DMS114 treated with DMSO at 0.1 percent for 48 hours (cell line): ENCODE measurements at regions not wholly inside any gene's neighbourhood (a gene's known extent, or its start where the extent isn't known, plus 50 kb on each side); places are given as distances from the start of the nearest gene placed in this dataset.
A peak's percentile ranks its signal among the peaks of the same experiment; 100 is the strongest.
"Not testable (repeated sequence)": the region's sequence is repeated elsewhere in the genome, so short reads cannot be mapped to it uniquely, and the experiment has no call there.

ENCODE experiments used
- DNase-seq: peaks from one replicate; lab custom pipeline; 2025; ENCODE audit not compliant: unreplicated experiment; lab: John Stamatoyannopoulos, UW

DNA sequence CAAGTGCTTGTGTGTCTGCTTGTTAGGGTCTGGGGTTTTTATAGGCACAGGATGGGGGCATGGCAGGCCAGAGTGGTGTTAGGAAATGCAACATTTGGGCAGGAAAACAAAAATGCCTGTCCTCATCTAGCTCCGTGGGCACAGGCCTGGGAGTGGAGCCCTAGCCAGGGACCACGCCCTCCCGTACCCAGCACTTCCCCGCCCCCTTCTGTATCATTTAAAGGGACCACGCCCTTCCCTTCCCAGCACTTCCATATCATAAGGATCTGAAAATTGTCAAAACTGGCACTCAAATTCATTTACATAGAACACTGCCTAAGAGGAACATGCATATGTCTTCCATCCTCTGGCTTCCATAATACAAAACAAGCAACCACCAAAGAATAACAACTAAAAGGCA lies 185.8 kb downstream of the B3GLCT start:
- no peak for DNase-seq

DNA sequence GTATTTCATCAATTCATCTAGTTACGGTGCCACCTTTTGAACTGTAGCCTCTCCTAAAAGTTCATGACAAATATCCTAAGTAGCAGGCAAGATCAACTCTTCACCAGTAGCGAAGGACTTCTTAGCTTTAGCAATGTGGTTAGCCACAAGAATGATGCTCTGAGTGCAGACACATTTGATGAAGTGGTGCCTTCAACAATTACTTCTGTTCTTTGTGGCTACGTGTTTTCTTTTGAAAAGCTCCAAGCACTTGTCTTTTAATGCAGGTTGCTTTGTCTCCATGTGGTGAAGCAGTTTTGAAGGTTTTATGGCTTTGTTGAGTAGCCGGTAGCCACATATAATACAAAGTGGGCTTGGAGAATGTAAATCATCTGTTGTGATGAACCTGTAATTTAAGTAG lies 194.7 kb downstream of the B3GLCT start:
- DNase-seq, result no peak

DNA sequence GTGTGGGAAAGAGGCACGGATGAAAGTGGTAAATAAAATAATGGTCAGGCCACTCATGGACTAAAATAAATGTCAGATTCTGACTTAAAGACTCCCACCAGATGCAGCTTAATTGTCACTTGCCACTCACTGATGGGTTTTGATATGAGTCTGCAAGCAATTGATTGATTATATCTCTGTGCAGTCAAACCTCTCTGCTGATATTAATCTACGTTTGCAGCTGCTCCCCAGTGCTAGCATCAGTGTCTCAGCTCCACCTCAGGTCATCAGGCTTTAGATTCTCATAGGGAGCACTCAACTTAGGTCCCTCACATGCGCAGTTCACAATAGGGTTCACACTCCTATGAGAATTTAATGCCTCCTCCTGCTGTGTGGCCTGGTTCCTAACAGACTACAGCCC lies 195.3 kb downstream of the B3GLCT start:
- no peak for DNase-seq

DNA sequence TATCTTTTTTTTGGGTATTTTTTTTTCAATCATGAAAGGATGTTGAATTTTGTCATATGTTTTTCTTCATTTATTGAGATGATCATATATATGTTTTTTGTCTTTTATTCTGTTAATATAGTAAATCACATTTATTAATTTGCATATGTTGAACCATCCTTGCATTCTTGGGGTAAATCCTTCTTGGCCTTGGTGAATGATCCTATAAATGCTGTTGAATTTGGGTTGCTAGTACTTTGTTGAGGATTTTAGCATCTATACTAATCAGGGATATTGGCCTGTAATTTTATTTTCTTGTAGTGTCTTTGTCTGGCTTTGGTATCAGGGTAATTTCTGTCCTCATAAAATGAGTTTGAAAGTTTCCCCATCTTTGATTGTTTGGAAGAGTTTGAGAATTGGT lies 199.9 kb downstream of the B3GLCT start:
- DNase-seq, result no peak

DNA sequence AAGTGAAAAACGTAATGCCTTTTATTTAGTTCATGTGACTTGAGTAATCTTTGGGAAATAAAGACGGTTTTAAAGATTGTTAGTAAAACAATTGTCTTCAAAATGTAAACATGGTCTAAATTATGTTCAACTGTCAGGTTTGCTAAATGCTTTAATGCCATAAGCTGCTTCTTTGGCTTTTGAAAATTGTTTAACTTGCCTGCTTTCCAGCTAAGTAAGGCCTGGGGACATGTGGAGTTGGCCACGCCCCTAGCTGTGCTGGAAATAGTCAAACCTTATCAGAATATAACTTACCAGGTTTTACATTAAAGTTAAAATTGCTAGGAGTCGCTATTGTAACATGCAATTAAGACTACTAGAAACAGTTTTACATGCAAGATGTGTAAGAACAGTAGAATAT lies 203.9 kb downstream of the B3GLCT start:
- not testable (repeated sequence) for DNase-seq

DNA sequence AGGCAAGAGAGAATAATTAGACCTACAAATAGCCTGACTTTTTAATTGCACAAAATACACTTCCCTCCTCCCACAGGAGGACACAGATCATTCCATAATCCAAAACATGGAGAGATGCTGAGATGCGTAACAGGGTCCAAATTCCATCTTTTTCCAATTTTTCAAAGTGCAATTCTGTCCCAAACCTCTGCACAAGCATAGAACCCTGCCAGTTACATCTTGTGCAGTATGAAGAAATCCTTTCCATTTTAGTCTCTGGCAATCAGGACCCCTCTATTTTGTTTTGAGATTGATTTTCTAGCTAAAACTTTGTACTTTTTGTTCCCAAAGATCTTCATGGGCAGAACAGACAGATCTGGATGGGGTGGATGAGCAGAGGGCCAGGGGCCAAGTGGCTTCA lies 209.2 kb downstream of the B3GLCT start:
- DNase-seq, result no peak

DNA sequence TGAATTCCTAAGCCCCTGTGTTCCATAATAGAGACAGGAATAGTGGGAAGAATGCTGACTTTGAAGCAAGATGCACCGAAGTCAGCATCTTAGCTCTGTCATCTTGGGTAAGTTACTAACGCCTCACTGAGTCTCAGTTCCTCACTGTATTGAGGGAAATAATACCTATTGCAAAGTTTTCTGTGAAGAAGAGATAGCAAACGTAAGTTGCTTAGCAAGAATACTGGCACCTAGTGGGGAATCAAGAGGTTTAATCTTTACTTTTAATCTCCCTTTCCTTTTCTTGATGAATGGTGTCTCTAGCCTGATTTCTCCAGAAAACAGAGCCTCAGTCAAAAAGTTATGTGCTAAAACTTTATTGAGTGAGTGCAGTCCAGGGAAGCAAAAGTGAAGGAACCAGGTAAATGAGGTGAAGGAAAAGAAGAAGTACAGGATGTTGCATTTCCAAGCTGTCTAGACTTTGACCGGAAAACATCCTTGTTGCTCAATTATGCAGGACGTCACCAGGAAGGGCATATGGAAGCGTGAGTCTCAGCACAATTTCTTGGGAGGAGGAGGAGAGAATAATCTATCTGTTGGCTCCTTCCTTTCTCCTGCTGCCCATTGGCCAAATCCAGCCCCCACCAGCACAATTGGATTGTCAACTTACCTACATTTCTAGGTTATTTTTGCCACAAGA lies 210.0 kb downstream of the B3GLCT start:
- no peak for DNase-seq

DNA sequence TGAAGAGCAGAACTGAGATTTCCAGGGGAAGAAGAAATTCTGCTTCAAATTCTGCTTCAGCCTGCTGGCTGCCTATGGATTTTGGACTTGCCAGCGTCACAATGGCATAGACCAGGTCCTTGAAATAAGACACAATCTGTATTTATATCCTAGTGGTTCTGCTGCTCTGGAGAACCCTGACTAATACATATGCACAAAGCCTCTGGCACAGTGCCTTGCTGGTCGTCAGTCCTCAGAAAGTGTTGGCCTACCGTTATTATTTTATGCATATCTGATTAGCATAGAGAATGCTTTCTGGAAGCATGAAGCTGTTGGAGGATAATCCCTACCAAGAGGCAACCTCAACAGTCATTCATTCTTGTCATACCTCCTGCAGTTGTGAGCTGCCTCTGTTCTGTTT lies 213.7 kb downstream of the B3GLCT start:
- no peak for DNase-seq

DNA sequence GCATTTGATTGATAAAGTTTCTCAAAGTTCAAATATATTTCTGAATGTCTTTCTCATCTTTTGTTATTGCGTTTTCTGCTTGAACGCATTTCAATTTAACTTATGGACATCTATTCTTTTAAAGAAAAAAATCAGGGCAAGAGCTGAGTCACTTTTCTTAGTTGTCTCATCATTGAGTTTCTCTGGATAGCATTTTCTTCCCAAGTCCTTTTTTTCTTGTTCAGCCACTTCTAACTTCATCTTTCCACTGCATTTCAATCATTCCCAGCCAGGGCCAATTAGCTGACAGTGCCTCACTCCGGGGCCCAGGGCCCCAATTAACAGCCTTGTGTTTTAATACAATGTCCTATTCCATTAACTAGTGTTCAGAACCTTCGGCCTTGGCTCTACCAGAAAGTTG lies 216.3 kb downstream of the B3GLCT start:
- DNase-seq, result no peak

DNA sequence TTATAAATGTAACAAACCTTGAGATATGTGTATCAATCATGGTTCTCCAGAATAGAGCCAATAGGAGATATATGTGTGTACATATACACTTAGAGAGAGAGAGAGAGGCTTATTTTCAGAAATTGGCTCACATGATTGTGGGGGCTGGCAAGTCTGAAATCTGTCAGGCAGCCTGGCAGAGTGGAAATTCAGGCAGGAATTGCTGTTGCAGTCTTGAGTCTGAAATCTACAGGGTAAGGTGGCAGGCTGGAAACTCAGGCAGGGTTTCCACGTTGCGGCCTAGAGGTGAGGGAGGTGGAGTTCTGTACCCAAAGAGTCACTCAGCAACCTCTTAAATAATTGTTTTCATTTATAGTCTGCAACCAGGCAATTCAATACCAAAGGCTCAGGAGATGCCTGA lies 218.4 kb downstream of the B3GLCT start:
- no peak for DNase-seq

DNA sequence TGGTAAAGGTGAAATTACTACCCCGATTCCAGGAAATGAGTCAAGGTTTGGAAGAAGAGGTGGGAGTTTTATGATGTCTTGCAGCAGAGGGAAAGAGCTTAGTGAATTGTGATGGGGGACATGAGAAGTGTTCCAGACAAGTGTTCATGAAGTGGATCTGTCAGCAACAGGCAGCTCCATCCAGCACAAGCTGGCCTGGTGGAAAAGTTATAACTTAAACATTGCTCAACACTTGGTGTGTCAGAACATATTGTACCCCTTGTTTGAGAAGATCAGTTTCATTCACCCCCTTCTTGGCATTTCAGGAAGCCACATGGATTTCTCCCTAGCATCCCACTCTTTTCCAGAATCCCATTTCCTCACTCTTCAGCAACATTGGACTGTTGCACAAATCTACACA lies 222.0 kb downstream of the B3GLCT start:
- no peak for DNase-seq

DNA sequence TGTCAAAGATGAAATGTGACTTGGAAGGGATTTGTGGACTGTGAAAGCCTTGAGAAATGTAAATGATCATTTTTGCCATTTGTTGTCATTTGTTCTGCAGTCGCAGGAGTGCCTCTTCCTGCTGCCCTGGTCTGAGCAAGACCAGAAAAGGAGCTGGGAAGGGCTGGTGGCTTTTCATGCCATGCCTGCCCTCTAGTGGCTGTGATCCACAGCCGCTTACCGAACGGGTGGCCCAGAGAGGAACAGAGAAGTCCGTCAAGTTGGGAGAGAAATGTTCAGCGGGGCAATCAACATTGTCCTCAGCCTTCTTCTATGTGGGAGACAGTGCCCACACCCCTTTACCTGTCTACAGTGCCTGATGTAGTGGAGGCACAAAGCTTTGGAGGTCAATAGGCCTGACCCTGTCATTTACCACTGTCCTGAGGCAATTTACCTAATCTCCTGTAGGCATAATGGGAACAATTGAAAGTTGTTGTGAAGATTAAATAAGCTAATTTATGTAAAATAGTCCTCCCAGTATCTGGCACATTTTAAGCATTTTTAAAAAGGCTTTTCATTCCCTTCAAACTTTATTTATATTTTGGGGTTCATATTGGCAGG lies 224.5 kb downstream of the B3GLCT start:
- peak; percentile 57 for DNase-seq

DNA sequence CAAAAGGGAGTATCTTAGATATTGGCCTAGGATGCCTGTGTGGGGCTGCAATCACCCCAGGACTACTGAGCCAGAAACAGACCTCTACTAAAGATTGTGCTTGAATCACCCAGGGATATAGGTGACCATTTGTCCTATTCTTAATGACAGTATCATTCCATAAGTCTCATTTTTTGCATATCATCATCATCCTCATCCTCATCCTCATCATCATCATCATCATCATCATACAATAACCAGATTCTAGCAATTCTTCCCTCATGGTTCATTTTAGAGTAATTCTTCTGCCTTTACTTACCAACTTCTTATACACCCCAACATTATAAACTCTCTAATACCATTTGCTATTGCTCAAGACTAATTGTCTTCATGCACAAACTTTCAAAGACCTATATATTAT lies 226.6 kb downstream of the B3GLCT start:
- no peak for DNase-seq

DNA sequence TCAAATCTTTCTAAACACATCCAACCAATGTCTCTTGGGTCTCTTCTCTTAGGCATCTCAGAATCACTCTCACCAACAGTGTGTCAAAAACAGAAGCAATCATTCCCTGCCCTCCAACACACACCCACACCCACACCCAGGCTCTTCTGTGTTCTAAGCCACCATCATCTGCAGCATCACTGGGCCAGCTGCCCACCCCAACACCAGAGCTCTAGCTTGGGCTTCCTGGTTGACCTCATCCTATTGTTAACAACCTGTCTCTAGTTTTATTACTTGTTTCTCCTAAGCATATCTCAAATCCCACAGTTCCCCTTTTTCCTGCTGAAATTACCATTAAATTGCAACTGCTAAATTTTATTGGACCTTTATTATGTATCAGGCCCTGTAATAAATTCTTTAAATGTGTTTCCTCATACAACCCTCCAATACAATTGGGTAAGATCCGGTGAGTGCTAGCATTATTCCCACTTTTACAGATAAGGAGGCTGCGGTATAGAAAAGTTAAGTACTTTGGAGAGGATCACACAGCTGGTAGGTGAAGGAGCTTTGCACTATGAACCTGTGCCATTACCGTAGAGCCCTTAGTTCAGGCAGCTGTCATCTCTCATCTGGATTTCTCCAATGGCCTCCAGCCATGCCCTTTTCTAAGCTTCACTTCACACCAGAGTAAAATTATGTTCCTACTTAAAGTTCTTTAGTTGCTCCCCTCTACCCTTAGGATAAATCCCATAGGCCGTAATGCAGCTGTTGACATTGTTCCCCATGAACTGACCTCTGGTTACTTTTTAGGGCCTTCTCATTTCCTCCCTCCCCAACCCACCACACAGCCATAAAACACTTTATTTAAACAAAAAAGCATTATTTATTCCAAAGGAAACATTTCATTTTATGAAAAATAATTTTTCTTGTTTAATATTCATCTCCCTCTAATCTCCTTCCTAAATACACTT lies 227.7 kb downstream of the B3GLCT start:
- DNase-seq, result no peak

DNA sequence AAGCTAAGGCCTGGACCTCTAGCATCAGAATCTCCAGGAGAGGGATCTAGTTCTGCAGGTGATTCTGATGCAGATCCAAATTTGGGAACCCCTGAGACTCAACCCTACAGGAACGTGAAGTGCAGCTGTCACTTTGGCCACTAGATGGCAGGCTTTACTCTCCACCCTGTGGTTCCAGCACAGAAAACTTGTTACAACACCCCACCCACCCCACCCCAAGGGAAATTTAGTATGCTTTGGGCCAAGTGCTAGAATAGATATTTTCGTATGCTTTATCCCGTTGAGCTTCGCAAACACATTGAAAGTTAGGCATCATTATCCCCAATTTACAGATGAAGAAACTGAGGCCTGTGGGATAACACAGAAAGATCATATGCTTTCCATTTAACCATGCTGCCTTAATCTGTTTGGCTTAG lies 232.0 kb downstream of the B3GLCT start:
- no peak for DNase-seq

DNA sequence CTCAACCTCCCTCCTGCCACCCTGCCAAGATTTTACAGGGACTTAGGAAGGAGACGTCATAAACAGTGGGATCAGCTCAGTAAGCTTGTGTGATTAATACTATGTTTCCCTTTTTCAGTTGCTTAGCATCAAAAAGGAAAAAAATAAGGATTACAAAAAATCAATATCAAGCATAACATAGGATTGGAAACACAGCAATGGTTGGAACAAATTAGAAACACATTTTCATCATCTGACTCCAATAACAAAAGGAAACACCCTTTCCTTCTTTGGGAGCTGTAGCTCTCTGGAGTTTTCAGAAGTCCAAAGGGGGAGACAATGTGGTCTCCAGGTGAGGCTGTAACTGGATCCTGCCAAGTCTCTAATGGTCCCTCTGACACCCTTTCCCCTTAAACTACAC lies 233.4 kb downstream of the B3GLCT start:
- DNase-seq, result no peak

DNA sequence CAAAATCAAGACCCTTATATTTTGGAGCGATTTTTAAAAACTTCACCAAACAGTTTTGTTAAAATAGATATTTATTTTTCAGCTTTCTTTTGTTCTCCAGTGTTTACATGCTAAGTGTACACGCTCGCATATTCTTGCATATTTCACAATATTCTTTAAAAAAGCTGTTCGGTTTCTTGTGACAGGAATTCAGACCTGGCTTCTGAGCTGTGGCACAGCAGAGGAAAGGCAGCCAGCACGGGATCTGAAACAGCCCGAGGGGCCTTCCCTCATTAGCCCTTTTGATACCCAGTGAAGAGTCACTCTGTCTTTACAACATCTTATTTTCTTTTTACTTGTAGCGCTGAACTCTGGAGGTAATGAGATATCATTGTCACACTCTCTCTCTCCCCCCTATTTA lies 234.0 kb downstream of the B3GLCT start:
- no peak for DNase-seq

DNA sequence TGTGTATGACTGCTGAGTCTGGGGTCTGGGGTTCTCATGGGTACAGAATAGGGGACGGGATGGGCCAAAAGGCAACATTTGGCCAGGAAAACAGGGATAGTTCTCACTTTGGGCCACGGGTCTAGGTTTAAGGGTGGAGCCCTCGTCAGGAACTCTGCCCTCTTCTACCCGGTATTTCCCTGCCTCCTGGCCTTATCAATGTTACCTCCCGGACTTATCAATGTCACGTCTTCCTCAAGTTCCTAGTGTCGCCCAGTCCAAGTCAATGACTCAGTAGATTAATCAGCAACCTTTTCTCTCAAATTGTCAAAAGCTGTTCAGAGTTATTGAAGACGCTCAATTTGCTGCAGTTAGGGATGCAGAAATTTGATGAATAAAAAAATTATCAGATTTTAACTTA lies 234.8 kb downstream of the B3GLCT start:
- no peak for DNase-seq

DNA sequence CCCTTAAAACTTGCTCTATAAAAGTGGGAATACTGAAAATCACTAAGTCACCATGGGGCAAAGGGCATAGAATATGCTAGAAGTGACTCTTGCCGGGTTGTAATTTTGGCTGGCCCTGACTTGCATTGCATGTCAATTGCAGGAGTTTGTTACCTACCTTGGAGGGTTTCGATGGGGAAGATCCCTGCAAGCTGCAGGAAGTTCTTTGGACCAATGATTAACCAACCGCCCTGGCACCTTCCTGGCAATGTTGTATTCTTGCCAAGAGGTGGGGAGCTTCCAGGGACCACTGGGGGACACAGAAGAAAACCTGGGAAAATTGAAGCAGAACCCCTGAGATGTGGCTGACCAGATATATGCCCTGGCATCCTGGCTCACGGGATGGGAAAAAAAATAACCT lies 235.8 kb downstream of the B3GLCT start:
- DNase-seq, result no peak

DNA sequence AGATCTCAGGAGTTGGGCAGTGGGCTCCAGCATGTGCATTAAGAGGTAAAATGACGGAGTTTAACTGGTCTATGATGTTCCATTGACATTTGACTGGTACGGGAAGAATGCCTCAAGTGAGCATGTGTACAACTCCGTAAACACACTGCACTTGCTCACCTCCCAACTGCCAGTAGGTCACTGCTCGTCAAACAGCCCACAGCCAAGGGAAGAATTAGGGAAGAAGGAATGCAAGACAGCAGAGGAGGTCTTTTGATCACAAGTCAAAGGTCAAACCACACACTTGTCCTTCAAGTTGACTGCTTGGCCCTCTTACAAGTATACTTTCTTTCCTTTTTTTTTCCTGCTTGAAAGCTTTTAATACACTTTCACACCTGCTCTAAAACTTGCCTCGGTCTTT lies 236.7 kb downstream of the B3GLCT start:
- no peak for DNase-seq

DNA sequence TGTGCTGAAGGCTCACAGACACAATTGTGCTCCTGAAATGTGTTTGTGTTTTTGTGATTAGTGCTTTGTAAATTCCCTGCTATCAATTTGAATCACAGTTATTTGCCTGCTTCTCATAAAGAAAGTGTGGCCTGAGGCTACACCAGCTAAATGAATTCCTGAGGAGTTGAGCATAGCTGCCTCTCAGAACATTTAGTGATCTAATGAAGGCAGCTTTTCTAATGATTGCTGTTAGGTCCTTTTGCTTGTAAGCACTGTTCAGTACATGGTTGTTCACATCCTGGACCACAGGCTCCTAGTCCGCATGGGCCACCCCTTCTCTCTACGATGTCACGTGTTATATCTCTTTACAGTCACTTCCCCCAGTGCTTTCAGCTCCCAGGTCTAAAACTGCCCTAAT lies 238.2 kb downstream of the B3GLCT start:
- DNase-seq, result no peak

DNA sequence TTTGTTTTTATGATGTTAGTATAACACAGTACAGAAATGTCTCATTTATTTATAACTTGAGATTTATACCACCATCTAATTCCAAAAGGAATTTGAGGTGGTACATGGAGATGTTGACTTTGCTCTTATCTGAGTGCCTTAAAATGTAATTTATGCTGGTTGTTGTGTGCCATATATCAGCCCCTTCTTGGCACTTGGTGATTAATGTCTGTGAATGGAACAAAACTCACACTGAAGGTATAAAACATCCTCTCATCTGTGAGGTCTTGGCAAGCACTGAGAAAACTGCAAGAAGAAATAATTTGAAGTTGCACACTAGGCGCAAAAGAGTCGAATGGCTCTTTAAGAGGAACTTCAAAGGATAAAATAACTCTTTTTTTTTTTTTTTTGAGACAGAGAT lies 240.4 kb downstream of the B3GLCT start:
- DNase-seq, result no peak
